ENCODE measurements at regions not wholly inside any gene's neighbourhood (a gene's known extent, or its start where the extent isn't known, plus 50 kb on each side); places are given as distances from the start of the nearest gene placed in this dataset.
"Not testable (repeated sequence)": the region's sequence is repeated elsewhere in the genome, so short reads cannot be mapped to it uniquely, and the experiment has no call there.

DNA sequence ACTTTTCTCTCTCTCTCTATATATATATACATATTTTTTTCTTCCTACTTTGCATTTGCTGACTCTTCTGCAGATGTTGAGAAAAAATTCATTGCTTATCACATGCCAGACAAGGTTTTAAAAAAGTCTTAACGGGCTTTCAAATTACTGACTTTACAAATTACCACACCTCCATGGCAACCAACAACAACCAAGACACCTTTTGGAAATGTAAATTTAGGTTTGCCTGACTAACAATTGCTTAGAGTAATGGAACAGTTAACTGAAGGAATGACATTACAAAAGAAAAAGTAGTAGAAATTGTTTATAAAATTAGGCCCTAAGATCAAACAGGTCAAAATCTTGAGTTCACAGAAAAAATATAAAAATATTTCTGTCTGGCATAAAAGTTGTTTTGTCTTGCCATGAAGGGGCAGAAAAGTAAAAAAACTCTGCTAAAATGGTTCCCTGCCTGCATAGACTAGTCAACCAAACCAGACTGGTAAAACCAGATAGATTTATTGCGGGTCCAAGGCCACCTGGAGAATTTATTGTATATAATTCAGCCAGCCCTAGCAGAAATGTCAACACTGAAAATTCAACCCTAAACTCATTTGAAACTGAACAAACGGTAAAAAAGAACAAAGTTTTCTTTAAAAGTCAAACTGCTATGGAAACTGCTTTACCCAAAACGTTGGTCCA lies 92.8 kb upstream of the FRMD1 start:
- Histone ChIP-seq H3K4me1 (peaks cover 0 to 8% (median 0%) of the 10 kb centered on the region in 4 donors), H3K36me3 (no peaks in the 10 kb centered on the region), H3K4me3 (no peak overlapping the region), H3K27me3 (no peaks in the 10 kb centered on the region), H3K9me3 (peaks cover 0 to 2% (median 0%) of the 10 kb centered on the region in 4 donors), H3K27ac (no peak overlapping the region)
- WGBS, 2 donors = 39 to 48% methylated on average over 4 of the region's 4 CpGs
- TF ChIP-seq EP300 (IDR thresholded peaks at IDR 0.05) = no peak
- TF ChIP-seq, protein P1, sequence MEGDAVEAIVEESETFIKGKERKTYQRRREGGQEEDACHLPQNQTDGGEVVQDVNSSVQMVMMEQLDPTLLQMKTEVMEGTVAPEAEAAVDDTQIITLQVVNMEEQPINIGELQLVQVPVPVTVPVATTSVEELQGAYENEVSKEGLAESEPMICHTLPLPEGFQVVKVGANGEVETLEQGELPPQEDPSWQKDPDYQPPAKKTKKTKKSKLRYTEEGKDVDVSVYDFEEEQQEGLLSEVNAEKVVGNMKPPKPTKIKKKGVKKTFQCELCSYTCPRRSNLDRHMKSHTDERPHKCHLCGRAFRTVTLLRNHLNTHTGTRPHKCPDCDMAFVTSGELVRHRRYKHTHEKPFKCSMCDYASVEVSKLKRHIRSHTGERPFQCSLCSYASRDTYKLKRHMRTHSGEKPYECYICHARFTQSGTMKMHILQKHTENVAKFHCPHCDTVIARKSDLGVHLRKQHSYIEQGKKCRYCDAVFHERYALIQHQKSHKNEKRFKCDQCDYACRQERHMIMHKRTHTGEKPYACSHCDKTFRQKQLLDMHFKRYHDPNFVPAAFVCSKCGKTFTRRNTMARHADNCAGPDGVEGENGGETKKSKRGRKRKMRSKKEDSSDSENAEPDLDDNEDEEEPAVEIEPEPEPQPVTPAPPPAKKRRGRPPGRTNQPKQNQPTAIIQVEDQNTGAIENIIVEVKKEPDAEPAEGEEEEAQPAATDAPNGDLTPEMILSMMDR (IDR thresholded peaks at IDR 0.05) = no peak
- no peak for TF ChIP-seq POLR2A (IDR thresholded peaks at IDR 0.05)
- DNase-seq (ENCODE audit: low spot score in 2 of 2) = no peak

DNA sequence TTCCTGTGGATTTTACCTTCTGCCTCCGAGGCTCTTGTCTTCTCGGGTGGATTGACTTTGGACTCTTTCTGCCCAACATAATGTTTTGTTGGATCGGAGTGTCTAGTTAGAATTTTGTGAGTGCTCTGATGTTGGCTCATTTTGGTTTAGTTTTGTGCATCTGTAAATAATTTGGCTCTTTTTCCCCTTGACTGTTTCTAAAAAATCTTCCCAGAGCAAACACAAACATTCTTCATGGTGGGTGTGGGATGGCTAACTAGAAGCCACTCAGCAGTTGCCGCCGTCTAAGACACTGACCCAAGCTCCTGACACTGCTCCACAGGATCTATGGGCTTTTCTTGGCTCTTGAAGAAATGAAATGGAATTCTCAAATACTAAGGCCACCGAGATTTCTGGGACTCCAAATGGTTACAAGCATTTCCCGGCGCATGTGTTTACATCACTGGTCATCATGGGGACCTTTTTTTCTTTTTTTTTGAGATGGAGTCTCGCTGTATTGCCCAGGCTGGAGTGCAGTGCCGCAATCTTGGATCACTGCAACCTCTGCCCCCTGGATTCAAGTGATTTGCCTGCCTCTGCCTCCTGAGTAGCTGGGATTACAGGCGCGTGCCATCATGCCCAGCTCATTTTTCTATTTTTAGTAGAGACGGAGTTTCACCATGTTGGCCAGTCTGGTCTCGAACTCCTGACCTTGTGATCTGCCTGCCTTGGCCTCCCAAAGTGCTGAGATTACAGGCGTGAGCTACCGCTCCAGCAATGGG lies 92.0 kb upstream of the FRMD1 start:
- H3K36me3 ChIP-seq = no peaks in the 10 kb centered on the region
- peaks cover 0 to 2% (median 0%) of the 10 kb centered on the region in 4 donors for H3K9me3 ChIP-seq
- no peak overlapping the region for H3K4me3 ChIP-seq
- no peaks in the 10 kb centered on the region for H3K27me3 ChIP-seq
- H3K4me1 ChIP-seq = peaks cover 0 to 8% (median 0%) of the 10 kb centered on the region in 4 donors
- TF ChIP-seq EP300 (IDR thresholded peaks at IDR 0.05) (no peak), POLR2A (IDR thresholded peaks at IDR 0.05) (no peak)
- TF ChIP-seq, protein P1 (IDR thresholded peaks at IDR 0.05) = no peak
- no peak overlapping the region for H3K27ac ChIP-seq
- 68 to 69% methylated on average over 16 of the region's 16 CpGs for WGBS, 2 donors
- no peak for DNase-seq (ENCODE audit: low spot score in 2 of 2)

DNA sequence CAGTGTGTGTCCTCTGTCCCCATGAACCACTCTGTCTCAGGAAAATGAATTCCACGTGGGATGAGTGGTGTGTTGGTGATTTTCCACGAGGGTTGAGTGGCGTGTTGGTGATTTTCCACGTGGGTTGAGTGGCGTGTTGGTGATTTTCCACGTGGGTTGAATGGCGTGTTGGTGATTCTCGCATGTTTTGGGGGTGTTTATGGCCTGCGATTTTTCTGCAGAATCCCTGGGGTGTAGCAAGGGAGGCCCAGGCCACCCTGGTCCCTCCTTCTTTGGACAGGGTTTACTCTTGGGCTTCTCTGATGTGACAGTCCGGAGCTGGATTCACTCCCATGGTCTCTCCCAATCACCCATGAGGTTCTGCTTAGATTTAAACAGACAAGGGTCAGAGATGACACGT lies 90.6 kb upstream of the FRMD1 start:
- Histone ChIP-seq H3K4me1 (peaks cover 0 to 8% (median 0%) of the 10 kb centered on the region in 4 donors), H3K27ac (no peak overlapping the region), H3K9me3 (peaks cover 0 to 2% (median 0%) of the 10 kb centered on the region in 4 donors), H3K27me3 (no peaks in the 10 kb centered on the region), H3K4me3 (no peak overlapping the region), H3K36me3 (no peaks in the 10 kb centered on the region)
- TF ChIP-seq POLR2A (IDR thresholded peaks at IDR 0.05) (no peak), EP300 (IDR thresholded peaks at IDR 0.05) (no peak)
- TF ChIP-seq, protein P1 (IDR thresholded peaks at IDR 0.05) = no peak
- DNase-seq (ENCODE audit: low spot score in 2 of 2) = no peak
- WGBS, 2 donors = 88 to 94% methylated on average over 11 of the region's 11 CpGs

DNA sequence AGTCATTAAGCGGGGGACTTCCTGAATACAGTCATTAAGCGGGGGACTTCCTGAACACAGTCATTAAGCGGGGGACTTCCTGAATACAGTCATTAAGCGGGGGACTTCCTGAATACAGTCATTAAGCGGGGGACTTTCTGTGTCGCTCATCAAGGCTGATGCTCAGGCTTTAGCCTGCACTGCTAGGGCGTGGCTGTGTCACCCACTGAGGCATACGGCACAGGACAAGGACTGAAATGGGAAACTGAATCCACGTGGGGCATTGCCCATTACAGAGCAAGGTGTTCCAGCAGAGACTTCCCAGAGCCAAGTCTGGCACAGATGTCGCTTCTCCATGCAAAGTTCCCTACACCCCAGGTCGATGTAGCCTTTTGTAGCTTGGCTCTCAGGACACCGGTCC lies 89.9 kb upstream of the FRMD1 start:
- not testable (repeated sequence) for H3K36me3 ChIP-seq
- 89 to 92% methylated on average over 9 to 10 of the region's 12 CpGs for WGBS, 2 donors

DNA sequence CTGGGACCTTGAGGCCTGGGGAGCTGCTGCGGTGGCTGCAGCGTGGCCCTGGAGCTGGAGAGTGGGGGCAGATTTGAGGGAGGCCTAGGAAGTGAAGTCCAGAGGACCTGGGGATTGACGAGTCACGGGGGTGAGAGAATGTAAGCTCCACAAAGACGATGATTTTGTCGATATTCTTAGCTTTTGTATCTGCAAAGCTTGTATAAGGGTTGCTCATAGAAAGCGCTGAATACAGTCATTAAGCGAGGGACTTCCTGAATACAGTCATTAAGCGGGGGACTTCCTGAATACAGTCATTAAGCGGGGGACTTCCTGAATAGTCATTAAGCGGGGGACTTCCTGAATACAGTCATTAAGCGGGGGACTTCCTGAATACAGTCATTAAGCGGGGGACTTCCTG lies 89.3 kb upstream of the FRMD1 start:
- H3K27me3 ChIP-seq; H3K4me3 ChIP-seq; H3K36me3 ChIP-seq; H3K27ac ChIP-seq; DNase-seq (ENCODE audit: low spot score in 2 of 2); H3K4me1 ChIP-seq; H3K9me3 ChIP-seq: not testable (repeated sequence)
- WGBS, 2 donors = 75 to 89% methylated on average over 10 to 12 of the region's 13 CpGs

More for the DNA sequence above, 89.9 kb upstream of the FRMD1 start:
- not testable (repeated sequence) for H3K27me3 ChIP-seq; H3K4me3 ChIP-seq; H3K27ac ChIP-seq; DNase-seq (ENCODE audit: low spot score in 2 of 2); H3K9me3 ChIP-seq; H3K4me1 ChIP-seq
